Parathyroid adenoma (tissue), 2 donors: ENCODE measurements at regions not wholly inside any gene's neighbourhood (a gene's known extent, or its start where the extent isn't known, plus 50 kb on each side); places are given as distances from the start of the nearest gene placed in this dataset.

Source experiments
- H2AFZ ChIP-seq: fragments of 300-600 bp; sonication (generic); one replicate; pipeline ENCODE4 v1.7.0; 2017; ENCODE audit warnings: antibody characterized with exemption, mild to moderate bottlenecking
- H3K27ac ChIP-seq: fragments of 300-600 bp; sonication (generic); one replicate; pipeline ENCODE4 v1.7.0; 2017
- H3K27me3 ChIP-seq: fragments of 300-600 bp; sonication (generic); one replicate; pipeline ENCODE4 v1.7.0; 2017; ENCODE audit warnings: low read length; ENCODE audit not compliant: control insufficient read depth, insufficient read depth
- H3K36me3 ChIP-seq: fragments of 300-600 bp; sonication (generic); one replicate; pipeline ENCODE4 v1.7.0; 2017; ENCODE audit warnings: low read length; ENCODE audit not compliant: control insufficient read depth, insufficient read depth
- H3K4me1 ChIP-seq: fragments of 300-600 bp; sonication (generic); one replicate; pipeline ENCODE4 v1.7.0; 2017; ENCODE audit warnings: control low read depth
- H3K4me2 ChIP-seq: fragments of 300-600 bp; sonication (generic); one replicate; pipeline ENCODE4 v1.7.0; 2017; ENCODE audit warnings: low read length
- H3K4me3 ChIP-seq: fragments of 300-600 bp; sonication (generic); one replicate; pipeline ENCODE4 v1.7.0; 2017; ENCODE audit warnings: low read depth, low read length
- H3K79me2 ChIP-seq: fragments of 300-600 bp; sonication (generic); one replicate; pipeline ENCODE4 v1.7.0; 2017; ENCODE audit warnings: control low read depth
- H3K9ac ChIP-seq: fragments of 300-600 bp; sonication (generic); one replicate; pipeline ENCODE4 v1.7.0; 2017; ENCODE audit warnings: mild to moderate bottlenecking
- H3K9me3 ChIP-seq: fragments of 300-600 bp; sonication (generic); one replicate; pipeline ENCODE4 v1.7.0; 2017; ENCODE audit warnings: low read length; ENCODE audit not compliant: control insufficient read depth
- CTCF ChIP-seq: fragments of 300-600 bp; sonication (generic); IDR thresholded peaks from one replicate; pipeline ENCODE4 v1.7.0; 2017; ENCODE audit warnings: antibody characterized with exemption, mild to moderate bottlenecking
- donor health status: primary hyperparathyroidism.

GRCh38 chr5:61600945-61601511 is 269.0 kb downstream of the ZSWIM6 start:
- no peak overlapping the region for H2AFZ ChIP-seq
- no peak overlapping the region for H3K4me3 ChIP-seq
- no peak overlapping the region for H3K27ac ChIP-seq
- no peaks in the 10 kb centered on the region for H3K36me3 ChIP-seq
- no peaks in the 10 kb centered on the region for H3K27me3 ChIP-seq
- no peaks in the 10 kb centered on the region for H3K79me2 ChIP-seq
- no peak overlapping the region for H3K4me2 ChIP-seq
- no peaks in the 10 kb centered on the region for H3K9me3 ChIP-seq
- TF ChIP-seq CTCF: no peak
- H3K4me1 ChIP-seq: no peaks in the 10 kb centered on the region
- H3K9ac ChIP-seq: no peak overlapping the region

- no peaks in the 10 kb centered on the region for H3K4me1 ChIP-seq
- H3K79me2 ChIP-seq: no peaks in the 10 kb centered on the region
- no peaks in the 10 kb centered on the region for H3K9me3 ChIP-seq
- H3K9ac ChIP-seq: no peak overlapping the region
- H3K4me2 ChIP-seq: no peak overlapping the region
- no peak overlapping the region for H3K4me3 ChIP-seq
- no peak overlapping the region for H3K27ac ChIP-seq
- no peaks in the 10 kb centered on the region for H3K27me3 ChIP-seq
- no peak for TF ChIP-seq CTCF
- H2AFZ ChIP-seq: no peak overlapping the region
- H3K36me3 ChIP-seq: no peaks in the 10 kb centered on the region
These were observed 271.3 kb downstream of the ZSWIM6 start for GRCh38 chr5:61603211-61603908.

GRCh38 chr5:61604076-61605025 is 272.3 kb downstream of the ZSWIM6 start:
- H2AFZ ChIP-seq: no peak overlapping the region
- no peaks in the 10 kb centered on the region for H3K36me3 ChIP-seq
- H3K27ac ChIP-seq: no peak overlapping the region
- no peaks in the 10 kb centered on the region for H3K9me3 ChIP-seq
- H3K79me2 ChIP-seq: no peaks in the 10 kb centered on the region
- H3K27me3 ChIP-seq: no peaks in the 10 kb centered on the region
- no peaks in the 10 kb centered on the region for H3K4me1 ChIP-seq
- H3K4me3 ChIP-seq: no peak overlapping the region
- no peak overlapping the region for H3K9ac ChIP-seq
- no peak overlapping the region for H3K4me2 ChIP-seq
- no peak for TF ChIP-seq CTCF

- no peak overlapping the region for H3K9ac ChIP-seq
These were observed 278.0 kb downstream of the ZSWIM6 start for GRCh38 chr5:61609840-61610677.

More at GRCh38 chr5:61609840-61610677, 278.0 kb downstream of the ZSWIM6 start:
- Histone ChIP-seq H3K4me2 (no peak overlapping the region), H3K27me3 (no peaks in the 10 kb centered on the region), H3K27ac (no peak overlapping the region), H3K9me3 (no peaks in the 10 kb centered on the region), H2AFZ (no peak overlapping the region), H3K79me2 (no peaks in the 10 kb centered on the region), H3K36me3 (no peaks in the 10 kb centered on the region), H3K4me1 (no peaks in the 10 kb centered on the region), H3K4me3 (no peak overlapping the region)
- no peak for TF ChIP-seq CTCF
